PC-9 (cell line): ENCODE measurements at regions not wholly inside any gene's neighbourhood (a gene's known extent, or its start where the extent isn't known, plus 50 kb on each side); places are given as distances from the start of the nearest gene placed in this dataset.

Experiments
- BruUV-seq: library from RNA; stranded (reverse); fragments of 400-500 nt; replicated peaks from 2 replicates; lab custom pipeline; 2021; lab: Mats Ljungman, UMichigan
- CTCF ChIA-PET: fragments of 300-600 bp; sonication (Branson Sonifier 250); formaldehyde crosslinking; loops from one replicate; lab custom pipeline; 2022; ENCODE audit warnings: antibody characterized with exemption; lab: Charles Lee
- POLR2A ChIA-PET: fragments of 300-600 bp; sonication (Branson Sonifier 250); formaldehyde crosslinking; loops from one replicate; lab custom pipeline; 2022; ENCODE audit warnings: antibody characterized with exemption; ENCODE audit not compliant: unreplicated experiment; lab: Charles Lee
- DNase-seq, 2 experiments: peaks; one replicate each; pipeline versions ENCODE4 v3.0.0 to v3.0.0-alpha.2; 2015 to 2022; ENCODE audit warnings: mixed read lengths in 1 of 2
- H2AFZ ChIP-seq: fragments of 200-600 bp; sonication (generic); 2 replicates; pipeline ENCODE4 v1.8.1; 2017; ENCODE audit warnings: antibody characterized with exemption
- H3F3A ChIP-seq: fragments of 200-600 bp; sonication (generic); 2 replicates; pipeline ENCODE4 v1.8.1; 2017; ENCODE audit warnings: antibody characterized with exemption, mild to moderate bottlenecking, low read depth; ENCODE audit not compliant: insufficient read depth
- H3K27ac ChIP-seq: fragments of 200-600 bp; sonication (generic); 2 replicates; pipeline ENCODE4 v1.6.1; 2016; ENCODE audit warnings: mixed run types
- H3K27me3 ChIP-seq: fragments of 200-600 bp; sonication (generic); 2 replicates; pipeline ENCODE4 v1.6.1; 2016; ENCODE audit warnings: low read depth, mixed run types; ENCODE audit not compliant: insufficient read depth
- H3K36me3 ChIP-seq: fragments of 200-600 bp; sonication (generic); 2 replicates; pipeline ENCODE4 v1.6.1; 2016; ENCODE audit warnings: low read depth, mixed run types
- H3K4me1 ChIP-seq: fragments of 200-600 bp; sonication (generic); replicated peaks from 2 replicates; pipeline ENCODE4 v1.6.1; 2016; ENCODE audit warnings: mixed run types; ENCODE audit not compliant: insufficient read depth
- H3K4me2 ChIP-seq: fragments of 200-600 bp; sonication (generic); 2 replicates; pipeline ENCODE4 v1.6.1; 2017; ENCODE audit warnings: mixed run types
- H3K4me3 ChIP-seq: fragments of 200-600 bp; sonication (generic); 2 replicates; pipeline ENCODE4 v1.6.1; 2016; ENCODE audit warnings: mixed run types
- H3K79me2 ChIP-seq: fragments of 200-600 bp; sonication (generic); 2 replicates; pipeline ENCODE4 v1.6.1; 2017; ENCODE audit warnings: low read depth, mixed run types
- H3K9me2 ChIP-seq: fragments of 200-600 bp; sonication (generic); 2 replicates; pipeline ENCODE4 v1.8.1; 2017; ENCODE audit warnings: mild to moderate bottlenecking; ENCODE audit not compliant: insufficient read depth
- H3K9me3 ChIP-seq: fragments of 200-600 bp; sonication (generic); 2 replicates; pipeline ENCODE4 v1.8.1; 2016; ENCODE audit warnings: low read depth; ENCODE audit not compliant: insufficient read depth
- H4K20me1 ChIP-seq: fragments of 200-600 bp; sonication (generic); 2 replicates; pipeline ENCODE4 v1.8.1; 2017; ENCODE audit not compliant: insufficient read depth
- EZH2 ChIP-seq: fragments of 200-600 bp; sonication (generic); IDR thresholded peaks from 2 replicates; pipeline ENCODE4 v1.8.0; 2017; ENCODE audit warnings: antibody characterized with exemption, low read depth
- intact Hi-C: fragments of 100-400 bp; cut with micrococcal nuclease; formaldehyde crosslinking; loops from one replicate; pipeline ENCODE4 v1.10.0; 2022; ENCODE audit not compliant: unreplicated experiment
- TF ChIP-seq, protein P1 (sequence below): fragments of 200-600 bp; sonication (generic); conservative IDR thresholded peaks from 2 replicates; pipeline ENCODE4 v1.6.1; 2017; ENCODE audit warnings: mixed run types, antibody characterized with exemption, mild to moderate bottlenecking, moderate library complexity

- H3K79me2 ChIP-seq: no peaks in the 10 kb centered on the region
- ChIA-PET CTCF (no interaction called here), POLR2A (no interaction called here)
- BruUV-seq: no TSS peak
- H3F3A ChIP-seq: no peaks in the 10 kb centered on the region
- no peaks in the 10 kb centered on the region for H3K36me3 ChIP-seq
- H2AFZ ChIP-seq: no peak overlapping the region
- no peak overlapping the region for H3K4me2 ChIP-seq
- no peaks in the 10 kb centered on the region for H3K9me2 ChIP-seq
- no peak overlapping the region for H3K27ac ChIP-seq
- no peaks in the 10 kb centered on the region for H3K9me3 ChIP-seq
- H4K20me1 ChIP-seq: no peaks in the 10 kb centered on the region
- no peaks in the 10 kb centered on the region for H3K27me3 ChIP-seq
- intact Hi-C loops: loop anchor here (5.0 kb wide), 1 partner anchor 544 kb away; no protein-coding TSS in a partner anchor
- H3K4me3 ChIP-seq: no peak overlapping the region
- no peaks in the 10 kb centered on the region for H3K4me1 ChIP-seq
- DNase-seq: no peak
- TF ChIP-seq, protein P1, sequence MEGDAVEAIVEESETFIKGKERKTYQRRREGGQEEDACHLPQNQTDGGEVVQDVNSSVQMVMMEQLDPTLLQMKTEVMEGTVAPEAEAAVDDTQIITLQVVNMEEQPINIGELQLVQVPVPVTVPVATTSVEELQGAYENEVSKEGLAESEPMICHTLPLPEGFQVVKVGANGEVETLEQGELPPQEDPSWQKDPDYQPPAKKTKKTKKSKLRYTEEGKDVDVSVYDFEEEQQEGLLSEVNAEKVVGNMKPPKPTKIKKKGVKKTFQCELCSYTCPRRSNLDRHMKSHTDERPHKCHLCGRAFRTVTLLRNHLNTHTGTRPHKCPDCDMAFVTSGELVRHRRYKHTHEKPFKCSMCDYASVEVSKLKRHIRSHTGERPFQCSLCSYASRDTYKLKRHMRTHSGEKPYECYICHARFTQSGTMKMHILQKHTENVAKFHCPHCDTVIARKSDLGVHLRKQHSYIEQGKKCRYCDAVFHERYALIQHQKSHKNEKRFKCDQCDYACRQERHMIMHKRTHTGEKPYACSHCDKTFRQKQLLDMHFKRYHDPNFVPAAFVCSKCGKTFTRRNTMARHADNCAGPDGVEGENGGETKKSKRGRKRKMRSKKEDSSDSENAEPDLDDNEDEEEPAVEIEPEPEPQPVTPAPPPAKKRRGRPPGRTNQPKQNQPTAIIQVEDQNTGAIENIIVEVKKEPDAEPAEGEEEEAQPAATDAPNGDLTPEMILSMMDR: no peak
- no peak for TF ChIP-seq EZH2
Observed at GRCh38 chr10:62613424-62613823, 191.1 kb upstream of the ADO start.

GRCh38 chr10:62613859-62614258 lies 190.7 kb upstream of the ADO start:
- Histone ChIP-seq H3K27me3 (no peaks in the 10 kb centered on the region), H2AFZ (no peak overlapping the region), H3K4me2 (no peak overlapping the region), H3K79me2 (no peaks in the 10 kb centered on the region), H4K20me1 (no peaks in the 10 kb centered on the region), H3F3A (no peaks in the 10 kb centered on the region), H3K9me3 (no peaks in the 10 kb centered on the region), H3K36me3 (no peaks in the 10 kb centered on the region), H3K27ac (no peak overlapping the region), H3K9me2 (no peaks in the 10 kb centered on the region), H3K4me3 (no peak overlapping the region), H3K4me1 (no peaks in the 10 kb centered on the region)
- intact Hi-C loops: loop anchor here (5.0 kb wide), 1 partner anchor 543 kb away; no protein-coding TSS in a partner anchor
- ChIA-PET CTCF (interaction anchor here (0.6 kb wide), 1 partner anchor 1467 kb away, joined by 3 read pairs; no protein-coding TSS in a partner anchor), POLR2A (no interaction called here)
- no TSS peak for BruUV-seq
- TF ChIP-seq, protein P1: no peak
- no peak for TF ChIP-seq EZH2
- no peak for DNase-seq

GRCh38 chr10:62614389-62615157 lies 189.9 kb upstream of the ADO start:
- no peaks in the 10 kb centered on the region for H3K4me1 ChIP-seq
- no peaks in the 10 kb centered on the region for H3K27me3 ChIP-seq
- CTCF ChIA-PET: interaction anchor here (0.6 kb wide), 1 partner anchor 1468 kb away, joined by 3 read pairs; no protein-coding TSS in a partner anchor
- H3K4me3 ChIP-seq: no peak overlapping the region
- TF ChIP-seq EZH2: no peak
- TF ChIP-seq, protein P1: no peak
- POLR2A ChIA-PET: no interaction called here
- no peaks in the 10 kb centered on the region for H4K20me1 ChIP-seq
- intact Hi-C loops: loop anchor here (5.0 kb wide), 1 partner anchor 543 kb away; no protein-coding TSS in a partner anchor
- no peaks in the 10 kb centered on the region for H3K9me2 ChIP-seq
- no TSS peak for BruUV-seq
- no peak overlapping the region for H3K4me2 ChIP-seq
- H3F3A ChIP-seq: no peaks in the 10 kb centered on the region
- DNase-seq: no peak
- no peaks in the 10 kb centered on the region for H3K79me2 ChIP-seq
- H3K36me3 ChIP-seq: no peaks in the 10 kb centered on the region
- no peak overlapping the region for H3K27ac ChIP-seq
- H2AFZ ChIP-seq: no peak overlapping the region
- no peaks in the 10 kb centered on the region for H3K9me3 ChIP-seq
